Left ventricle myocardium superior (tissue), 1 donor: ENCODE measurements at regions not wholly inside any gene's neighbourhood (a gene's known extent, or its start where the extent isn't known, plus 50 kb on each side); places are given as distances from the start of the nearest gene placed in this dataset.

Experiments used
- ATAC-seq: fragments of 200-7000 bp; cut with Tn5 transposase; one replicate; pipeline ENCODE4 v1.9.1; 2020; ENCODE audit warnings: mild to moderate bottlenecking, moderate library complexity
- DNase-seq: peaks from one replicate; pipeline ENCODE4 v3.0.0-alpha.2; 2020
- intact Hi-C: fragments of 100-400 bp; cut with micrococcal nuclease; formaldehyde crosslinking; loops from one replicate; pipeline ENCODE4 v1.11.0; 2022
- donor health status: DM: no; HTN: yes; CAD: no; lungs with severe emphysema.

- ATAC-seq: no peak
- intact Hi-C loops: no loop called here
- DNase-seq: no peak
These were observed 477.6 kb downstream of the EPM2A start for GRCh38 chr6:145257704-145258103.

- intact Hi-C loops: no loop called here
- no peak for ATAC-seq
- DNase-seq: no peak
These were observed 477.2 kb downstream of the EPM2A start for GRCh38 chr6:145258122-145258521.

- no peak for ATAC-seq
- intact Hi-C loops: no loop called here
These were observed 474.7 kb downstream of the EPM2A start for GRCh38 chr6:145260484-145261175.

GRCh38 chr6:145261758-145262157 lies 473.6 kb downstream of the EPM2A start:
- ATAC-seq: no peak
- DNase-seq: no peak
- intact Hi-C loops: no loop called here

More at GRCh38 chr6:145260484-145261175, 474.7 kb downstream of the EPM2A start:
- DNase-seq: no peak

GRCh38 chr6:145262771-145263170 lies 472.5 kb downstream of the EPM2A start:
- intact Hi-C loops: no loop called here
- DNase-seq (no peak), ATAC-seq (no peak)

GRCh38 chr6:145263778-145264211 lies 471.5 kb downstream of the EPM2A start:
- DNase-seq: no peak
- no peak for ATAC-seq
- intact Hi-C loops: no loop called here

- no peak for ATAC-seq
- intact Hi-C loops: no loop called here
- no peak for DNase-seq
These were observed 468.8 kb downstream of the EPM2A start for GRCh38 chr6:145266432-145267075.

- no peak for ATAC-seq
- intact Hi-C loops: no loop called here
- no peak for DNase-seq
These were observed 468.0 kb downstream of the EPM2A start for GRCh38 chr6:145267076-145267867.

- DNase-seq (no peak), ATAC-seq (no peak)
- intact Hi-C loops: no loop called here
These were observed 464.9 kb downstream of the EPM2A start for GRCh38 chr6:145270464-145270863.

GRCh38 chr6:145271040-145271439 lies 464.3 kb downstream of the EPM2A start:
- no peak for ATAC-seq
- no peak for DNase-seq
- intact Hi-C loops: no loop called here

- ATAC-seq (no peak), DNase-seq (no peak)
- intact Hi-C loops: no loop called here
These were observed 463.7 kb downstream of the EPM2A start for GRCh38 chr6:145271577-145271976.

GRCh38 chr6:145272246-145272645 lies 463.1 kb downstream of the EPM2A start:
- ATAC-seq (no peak), DNase-seq (no peak)
- intact Hi-C loops: no loop called here

- DNase-seq: no peak
- intact Hi-C loops: no loop called here
- no peak for ATAC-seq
These were observed 462.2 kb downstream of the EPM2A start for GRCh38 chr6:145273136-145273535.

- ATAC-seq (no peak), DNase-seq (no peak)
- intact Hi-C loops: no loop called here
These were observed 461.2 kb downstream of the EPM2A start for GRCh38 chr6:145274083-145274482.

GRCh38 chr6:145275019-145275418 lies 460.3 kb downstream of the EPM2A start:
- ATAC-seq (no peak), DNase-seq (no peak)
- intact Hi-C loops: no loop called here

GRCh38 chr6:145275787-145276186 lies 459.5 kb downstream of the EPM2A start:
- DNase-seq (no peak), ATAC-seq (no peak)
- intact Hi-C loops: no loop called here

GRCh38 chr6:145276756-145277155 lies 458.6 kb downstream of the EPM2A start:
- intact Hi-C loops: no loop called here
- no peak for ATAC-seq
- DNase-seq: no peak

GRCh38 chr6:145277358-145278086 lies 457.8 kb downstream of the EPM2A start:
- intact Hi-C loops: no loop called here
- ATAC-seq: peak; percentile 76
- no peak for DNase-seq

- ATAC-seq: no peak
- intact Hi-C loops: no loop called here
- no peak for DNase-seq
These were observed 457.0 kb downstream of the EPM2A start for GRCh38 chr6:145278163-145278807.
